ENCODE measurements at regions not wholly inside any gene's neighbourhood (a gene's known extent, or its start where the extent isn't known, plus 50 kb on each side); places are given as distances from the start of the nearest gene placed in this dataset.
A peak's percentile ranks its signal among the peaks of the same experiment; 100 is the strongest.

DNA sequence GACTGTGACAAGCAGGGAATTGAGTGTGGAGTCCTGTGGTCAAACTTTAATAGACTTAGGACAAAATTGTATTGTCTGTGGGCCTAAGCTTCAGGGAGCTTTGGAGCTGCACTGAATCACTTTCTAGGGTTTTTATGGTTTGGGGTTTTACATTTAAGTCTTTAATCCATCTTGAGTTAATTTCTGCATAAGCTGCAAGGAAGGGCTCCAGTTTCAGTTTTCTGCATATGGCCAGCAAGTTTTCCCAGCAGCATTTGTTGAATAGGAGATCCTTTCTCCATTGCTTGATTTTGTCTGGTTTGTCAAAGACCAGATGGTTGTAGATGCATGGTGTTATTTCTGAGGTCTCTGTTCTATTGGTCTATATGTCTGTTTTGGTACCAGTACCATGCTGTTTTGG lies 113.4 kb upstream of the NXT1 start:
- FAIRE-seq (no peak), DNase-seq (ENCODE audit: insufficient read length, low spot score) (no peak)
- no peak for TF ChIP-seq POLR2A (IDR thresholded peaks at IDR 0.05; ENCODE audit: low read depth, low read length)

DNA sequence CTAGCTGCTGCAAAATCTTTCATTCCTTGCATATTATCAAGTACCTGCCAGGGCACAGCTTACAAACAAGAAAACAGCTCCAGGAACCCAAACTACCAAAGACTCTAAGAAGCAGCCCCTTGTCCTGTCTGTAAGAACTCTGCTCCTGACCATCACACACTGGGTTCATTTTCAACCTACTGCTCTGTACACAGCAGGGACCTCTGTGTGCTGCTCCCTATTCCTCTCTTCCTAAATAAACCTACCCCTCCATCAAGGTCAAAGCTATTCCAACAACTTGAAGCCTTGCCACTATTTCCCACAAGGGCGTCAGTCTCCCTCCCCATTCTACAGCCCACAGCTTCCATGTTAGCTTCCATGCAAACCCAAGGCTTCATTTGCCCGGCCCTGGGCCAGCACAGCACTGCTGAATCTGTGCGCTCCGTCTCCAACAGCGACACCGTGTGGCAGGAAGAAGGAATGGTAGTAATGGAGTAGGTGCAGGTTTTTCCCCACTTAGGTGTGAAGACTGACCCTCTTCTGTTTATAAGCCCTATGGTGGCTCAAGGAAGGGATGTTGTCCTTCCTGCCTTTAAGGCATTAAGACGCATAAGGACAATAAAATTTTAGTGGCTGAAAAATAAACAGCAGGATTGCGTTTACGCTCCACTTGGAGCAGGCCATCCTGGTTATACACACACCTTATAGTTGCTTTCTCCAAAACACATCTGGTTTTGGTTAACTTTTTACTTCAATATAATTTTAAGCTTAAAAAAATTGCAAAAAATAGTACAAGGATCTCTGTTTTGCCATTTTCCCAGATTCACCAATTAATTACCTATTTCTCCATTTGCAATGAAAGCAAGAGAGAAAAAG lies 115.2 kb upstream of the NXT1 start:
- no peak for FAIRE-seq
- TF ChIP-seq POLR2A (IDR thresholded peaks at IDR 0.05; ENCODE audit: low read depth, low read length), result no peak
- peak; percentile 55 for DNase-seq (ENCODE audit: insufficient read length, low spot score)

DNA sequence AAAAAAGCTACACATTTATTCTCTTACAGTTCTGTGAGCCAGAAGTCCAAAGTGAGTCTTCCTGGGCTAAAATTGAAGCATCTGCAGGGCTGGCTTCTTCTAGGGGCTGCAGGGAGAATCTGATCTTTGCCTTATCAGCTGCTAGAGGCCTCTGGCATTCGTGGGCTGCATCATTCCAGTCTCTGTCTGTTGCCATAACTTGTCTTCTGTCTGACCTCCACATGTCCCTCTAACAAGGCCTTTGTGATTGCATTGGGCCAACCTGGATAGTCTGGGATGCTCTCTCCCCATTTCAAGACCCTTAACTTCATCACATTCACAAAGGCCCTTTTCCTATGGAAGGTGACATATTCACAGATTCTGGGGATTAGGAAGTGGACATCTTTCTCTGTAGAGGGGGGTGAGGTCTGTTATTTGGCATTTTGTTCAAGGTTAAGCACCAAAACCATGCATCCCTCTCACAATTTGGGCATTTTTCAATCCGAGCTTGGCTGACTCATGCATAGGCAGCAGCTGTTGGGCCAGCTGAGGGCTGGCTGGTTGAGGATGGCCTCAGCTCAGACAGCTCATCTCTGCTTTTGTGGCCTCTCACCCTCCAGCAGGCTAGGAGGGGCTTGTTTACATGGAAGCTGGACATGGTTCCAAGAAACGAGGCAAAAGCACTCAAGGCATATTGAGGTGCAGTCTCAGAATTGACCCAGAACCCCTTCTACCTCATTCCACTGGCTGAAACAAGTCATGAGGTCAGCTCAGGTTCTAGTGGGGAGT lies 116.1 kb upstream of the NXT1 start:
- FAIRE-seq (no peak), DNase-seq (ENCODE audit: insufficient read length, low spot score) (no peak)
- TF ChIP-seq POLR2A (IDR thresholded peaks at IDR 0.05; ENCODE audit: low read depth, low read length), result no peak

DNA sequence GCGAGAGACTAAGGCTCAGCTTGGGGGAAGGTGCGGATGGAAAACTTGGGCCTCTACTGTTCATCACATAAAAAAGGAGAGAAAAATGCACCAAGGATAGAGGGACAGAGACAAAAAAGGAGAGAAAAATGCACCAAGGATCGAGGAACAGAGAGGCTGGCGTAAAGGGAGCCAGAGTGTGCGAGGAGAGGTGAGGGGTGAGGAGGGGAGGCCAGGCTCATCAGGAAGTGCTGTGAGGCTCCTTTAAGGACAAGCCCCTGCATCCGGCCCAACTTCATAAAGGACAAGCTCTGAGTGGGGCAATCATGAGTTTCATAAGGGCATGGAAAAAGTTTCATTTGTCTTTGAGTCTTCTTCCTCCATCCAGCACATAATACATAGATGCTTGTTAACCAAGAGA lies 117.2 kb upstream of the NXT1 start:
- no peak for TF ChIP-seq POLR2A (IDR thresholded peaks at IDR 0.05; ENCODE audit: low read depth, low read length)
- FAIRE-seq (no peak), DNase-seq (ENCODE audit: insufficient read length, low spot score) (no peak)

DNA sequence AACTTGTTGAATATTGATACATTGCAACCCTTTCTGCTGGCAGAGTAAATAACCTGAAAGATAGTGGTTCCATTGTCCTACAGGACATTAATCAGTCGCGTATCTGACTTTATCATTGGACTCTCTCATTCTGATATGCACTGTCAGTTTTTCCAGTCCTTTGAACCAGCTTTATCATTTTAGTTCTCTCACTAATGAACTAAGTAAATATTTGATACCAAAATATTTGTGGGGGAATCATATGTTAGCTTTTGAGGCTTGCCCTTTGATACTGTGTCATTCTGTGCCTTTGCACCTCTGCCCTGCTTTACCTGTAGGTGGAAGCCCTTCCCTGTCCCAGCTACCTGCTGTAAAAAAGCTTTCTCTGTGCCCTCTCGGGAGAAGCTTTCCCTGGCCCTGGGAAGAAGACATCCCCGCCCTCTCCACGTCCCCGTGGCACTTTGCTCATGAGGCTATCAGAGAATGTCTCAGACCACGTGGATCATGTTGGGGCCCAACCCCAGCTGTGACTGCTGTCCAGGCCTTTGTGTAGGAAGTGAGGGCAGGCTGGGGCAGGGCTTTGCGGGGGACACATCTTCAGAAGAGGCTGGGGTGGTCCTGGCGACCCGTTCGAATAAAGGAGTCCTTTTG lies 117.8 kb upstream of the NXT1 start:
- DNase-seq (ENCODE audit: insufficient read length, low spot score) (no peak), FAIRE-seq (no peak)
- no peak for TF ChIP-seq POLR2A (IDR thresholded peaks at IDR 0.05; ENCODE audit: low read depth, low read length)

DNA sequence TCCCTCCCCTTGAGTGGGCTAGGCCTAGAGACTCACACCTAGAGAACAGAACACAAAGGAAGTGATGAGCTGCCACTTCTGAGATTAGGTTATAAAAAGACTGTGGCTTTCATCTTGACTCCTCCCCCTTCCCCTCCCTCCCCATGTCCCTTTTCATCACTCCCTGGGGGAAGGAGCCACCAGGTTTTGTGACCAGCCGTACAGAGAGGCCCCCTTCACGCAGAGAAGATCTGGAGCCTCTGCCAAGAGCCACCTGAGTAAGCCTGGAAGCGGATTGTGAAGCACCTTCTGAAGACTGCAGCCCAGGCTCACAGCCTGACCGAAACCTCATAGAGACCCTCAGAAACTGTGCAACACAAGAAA lies 118.4 kb upstream of the NXT1 start:
- FAIRE-seq (no peak), DNase-seq (ENCODE audit: insufficient read length, low spot score) (no peak)
- TF ChIP-seq POLR2A (IDR thresholded peaks at IDR 0.05; ENCODE audit: low read depth, low read length), result no peak

- FAIRE-seq, result no peak
- peak; percentile 21 for DNase-seq (ENCODE audit: insufficient read length, low spot score)
- TF ChIP-seq POLR2A (IDR thresholded peaks at IDR 0.05; ENCODE audit: low read depth, low read length), result no peak
Observed at GRCh38 chr20:23231561-23232218, 118.9 kb upstream of the NXT1 start.

DNA sequence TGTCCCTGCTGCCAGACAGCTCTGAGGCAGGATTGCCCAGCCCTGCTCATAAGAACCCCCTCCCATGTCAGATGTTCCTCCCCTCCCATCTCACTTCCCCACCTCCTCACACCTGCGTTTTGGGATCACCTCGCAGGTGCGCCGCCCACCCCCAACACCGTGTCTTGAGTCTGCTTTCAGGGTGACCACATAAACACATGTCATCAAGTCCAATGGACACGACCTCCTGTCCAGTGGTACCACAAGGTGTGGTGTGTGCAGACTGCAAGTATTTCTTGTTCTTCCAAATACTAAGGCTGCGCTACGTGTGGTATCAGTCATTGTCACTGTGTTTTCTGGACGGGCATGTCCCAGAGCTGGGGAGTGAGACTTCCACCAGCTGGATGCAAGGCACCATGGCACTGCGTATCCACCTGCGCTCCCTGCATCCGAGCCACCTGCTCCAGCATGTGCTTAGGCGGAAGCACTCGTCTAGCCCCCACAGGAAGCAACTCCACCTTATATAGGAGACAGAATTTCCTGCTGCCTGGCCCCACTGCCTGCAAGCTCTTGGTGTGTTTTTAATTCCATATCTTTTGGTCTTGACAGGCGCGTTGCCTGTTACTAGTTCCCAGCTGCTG lies 119.7 kb upstream of the NXT1 start:
- no peak for TF ChIP-seq POLR2A (IDR thresholded peaks at IDR 0.05; ENCODE audit: low read depth, low read length)
- FAIRE-seq (no peak), DNase-seq (ENCODE audit: insufficient read length, low spot score) (no peak)

DNA sequence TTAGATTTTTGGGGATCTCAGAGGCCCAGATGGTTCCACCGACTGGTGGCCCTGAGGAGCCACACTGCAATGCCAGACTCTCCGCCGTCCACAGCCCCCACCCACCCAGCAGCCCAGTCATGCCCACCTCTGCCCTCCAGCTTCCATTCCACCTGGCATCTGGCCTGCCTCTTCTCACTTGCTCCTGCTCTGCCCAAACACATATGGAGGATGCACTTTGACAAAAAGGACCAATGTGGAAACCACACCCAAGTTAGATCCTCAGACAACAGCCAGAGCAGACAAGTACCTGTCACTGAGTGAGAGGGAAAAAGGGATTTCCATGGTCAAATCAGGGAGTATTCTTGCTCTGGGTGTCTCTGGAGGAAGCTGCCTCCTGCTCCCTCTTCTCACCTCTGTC lies 120.6 kb upstream of the NXT1 start:
- TF ChIP-seq POLR2A (IDR thresholded peaks at IDR 0.05; ENCODE audit: low read depth, low read length), result no peak
- DNase-seq (ENCODE audit: insufficient read length, low spot score) (no peak), FAIRE-seq (no peak)

DNA sequence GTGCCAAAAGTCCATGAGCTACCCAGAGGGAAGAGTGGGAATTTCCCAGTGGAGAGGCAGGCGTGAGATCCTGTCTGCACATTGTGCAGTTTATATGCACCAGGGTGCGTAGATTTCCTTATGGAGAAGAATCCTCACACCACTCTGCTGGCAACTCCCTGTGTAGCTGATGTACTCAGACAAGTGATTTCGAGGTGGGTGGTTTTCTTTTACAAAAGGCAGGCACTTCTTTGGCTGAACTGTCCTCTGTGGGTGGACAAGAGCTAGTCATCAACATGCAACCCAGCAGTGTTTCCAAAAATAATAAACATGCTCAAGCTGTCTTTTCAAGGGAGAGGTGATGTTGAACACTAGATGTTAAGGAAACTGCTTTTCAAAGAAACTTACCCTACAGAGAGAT lies 121.7 kb upstream of the NXT1 start:
- TF ChIP-seq POLR2A (IDR thresholded peaks at IDR 0.05; ENCODE audit: low read depth, low read length), result no peak
- no peak for FAIRE-seq
- DNase-seq (ENCODE audit: insufficient read length, low spot score), result no peak

GRCh38 chr20:23227976-23228375 lies 122.6 kb upstream of the NXT1 start:
- TF ChIP-seq POLR2A (IDR thresholded peaks at IDR 0.05; ENCODE audit: low read depth, low read length), result no peak
- FAIRE-seq (no peak), DNase-seq (ENCODE audit: insufficient read length, low spot score) (no peak)

DNA sequence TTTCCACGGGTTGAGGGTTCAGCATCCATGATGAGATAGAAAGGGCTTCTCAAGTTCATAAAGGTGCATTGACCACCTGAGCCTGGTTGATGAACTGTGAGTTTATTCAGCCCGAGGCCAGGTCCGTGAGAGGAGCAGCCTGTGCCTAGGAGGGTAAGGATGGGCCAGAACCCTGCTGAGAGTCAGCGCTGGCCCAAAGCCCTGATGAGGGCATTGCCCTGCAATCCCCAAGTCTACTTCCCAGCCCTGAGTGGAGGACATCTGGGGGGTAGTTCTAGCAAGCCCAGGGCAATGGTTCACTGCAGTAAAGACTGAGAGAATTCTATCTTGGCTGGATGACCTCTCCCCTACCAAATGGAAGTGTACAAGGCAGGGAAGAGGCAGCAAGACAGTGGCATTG lies 123.3 kb upstream of the NXT1 start:
- FAIRE-seq, result no peak
- no peak for TF ChIP-seq POLR2A (IDR thresholded peaks at IDR 0.05; ENCODE audit: low read depth, low read length)
- DNase-seq (ENCODE audit: insufficient read length, low spot score), result no peak

GRCh38 chr20:23226612-23227265 lies 123.9 kb upstream of the NXT1 start:
- no peak for DNase-seq (ENCODE audit: insufficient read length, low spot score)
- FAIRE-seq, result no peak
- no peak for TF ChIP-seq POLR2A (IDR thresholded peaks at IDR 0.05; ENCODE audit: low read depth, low read length)
